CD4-positive, alpha-beta T cell (primary cell): ENCODE measurements at regions not wholly inside any gene's neighbourhood (a gene's known extent, or its start where the extent isn't known, plus 50 kb on each side); places are given as distances from the start of the nearest gene placed in this dataset.

Experiments
- ATAC-seq: fragments of 200-7000 bp; cut with Tn5 transposase; one replicate; pipeline ENCODE4 v1.10.0; 2022; ENCODE audit warnings: mild to moderate bottlenecking; ENCODE audit not compliant: poor library complexity
- CTCF ChIA-PET: fragments of 350-600 bp; sonication (Branson Sonifier 250); formaldehyde crosslinking; loops from one replicate; lab custom pipeline; 2021; ENCODE audit warnings: antibody characterized with exemption, inconsistent platforms; lab: Charles Lee
- POLR2A ChIA-PET: fragments of 350-600 bp; sonication (Branson Sonifier 250); formaldehyde crosslinking; loops from one replicate; lab custom pipeline; 2021; ENCODE audit warnings: antibody characterized with exemption, inconsistent platforms; lab: Charles Lee
- DNase-seq, 14 experiments: peaks; one replicate each; pipeline ENCODE4 v3.0.0-alpha.2; 2013 to 2020; ENCODE audit warnings: mixed read lengths in 2 of 14
- H3K27ac ChIP-seq, 2 donors: one replicate each; pipeline versions ENCODE4 v1.5.1 to v1.7.0; 2013; ENCODE audit warnings: low read length in 2 of 2, low read depth in 1 of 2, mild to moderate bottlenecking in 1 of 2
- H3K27me3 ChIP-seq, 2 experiments: 1 replicate in 1 of 2; 2 replicates in 1 of 2; pipeline versions ENCODE4 v1.6.1 to v1.7.0; 2013; ENCODE audit warnings: low read length in 2 of 2, control low read depth in 1 of 2, mild to moderate bottlenecking in 1 of 2, moderate library complexity in 1 of 2; ENCODE audit not compliant: insufficient read depth in 2 of 2, control insufficient read depth in 1 of 2
- H3K36me3 ChIP-seq: one replicate; pipeline ENCODE4 v1.6.1; 2013; ENCODE audit warnings: low read length, control low read depth; ENCODE audit not compliant: insufficient read depth
- H3K4me1 ChIP-seq: one replicate; pipeline ENCODE4 v1.6.1; 2013; ENCODE audit warnings: low read length, control low read depth; ENCODE audit not compliant: insufficient read depth
- H3K4me3 ChIP-seq: one replicate; pipeline ENCODE4 v1.5.1; 2013; ENCODE audit warnings: mild to moderate bottlenecking, low read length, moderate library complexity
- H3K9me3 ChIP-seq, 2 experiments: 1 replicate in 1 of 2; 2 replicates in 1 of 2; pipeline versions ENCODE4 v1.6.1 to v1.7.0; 2013; ENCODE audit warnings: low read length in 2 of 2, mild to moderate bottlenecking in 2 of 2, control low read depth in 1 of 2, moderate library complexity in 1 of 2; ENCODE audit not compliant: control insufficient read depth in 1 of 2, insufficient read depth in 1 of 2
- H3K27ac Mint-ChIP-seq: one replicate; pipeline ENCODE4 v1.8.0; 2020; ENCODE audit warnings: mixed read lengths
- H3K27me3 Mint-ChIP-seq: one replicate; pipeline ENCODE4 v1.8.0; 2021; ENCODE audit warnings: mixed read lengths
- H3K36me3 Mint-ChIP-seq: one replicate; pipeline ENCODE4 v1.8.0; 2021; ENCODE audit warnings: low read depth, mixed read lengths
- H3K4me1 Mint-ChIP-seq: one replicate; pipeline ENCODE4 v1.8.0; 2021; ENCODE audit warnings: low read depth, mixed read lengths
- H3K4me3 Mint-ChIP-seq: one replicate; pipeline ENCODE4 v1.8.0; 2020; ENCODE audit warnings: mild to moderate bottlenecking, mixed read lengths
- H3K9me3 Mint-ChIP-seq: one replicate; pipeline ENCODE4 v1.8.0; 2020; ENCODE audit warnings: mixed read lengths
- CTCF ChIP-seq: fragments of 200-600 bp; IDR thresholded peaks from one replicate; pipeline ENCODE4 v1.8.0; 2022; ENCODE audit warnings: antibody characterized with exemption, mild to moderate bottlenecking
- intact Hi-C, 2 experiments: fragments of 100-400 bp; cut with DNase I in 1 of 2; cut with micrococcal nuclease in 1 of 2; formaldehyde crosslinking; loops; one replicate each; pipeline versions ENCODE4 v1.15.1 to v1.9.0; 2023 to 2025; cut with DNase I, micrococcal nuclease

- ChIA-PET POLR2A (no interaction called here), CTCF (no interaction called here)
- no peak overlapping the region for H3K4me3 Mint-ChIP-seq
- no peaks in the 10 kb centered on the region for H3K4me1 Mint-ChIP-seq
- ATAC-seq (no peak), DNase-seq (no peak)
- H3K27ac Mint-ChIP-seq = no peak overlapping the region
- H3K4me3 ChIP-seq = no peak overlapping the region
- H3K9me3 ChIP-seq = peaks cover 0 to 3% of the 10 kb centered on the region in 2 experiments
- no peaks in the 10 kb centered on the region for H3K36me3 ChIP-seq
- intact Hi-C loops = no loop called here
- no peak overlapping the region for H3K27ac ChIP-seq
- no peaks in the 10 kb centered on the region for H3K27me3 Mint-ChIP-seq
- H3K4me1 ChIP-seq = no peaks in the 10 kb centered on the region
- no peaks in the 10 kb centered on the region for H3K27me3 ChIP-seq
- H3K9me3 Mint-ChIP-seq = no peaks in the 10 kb centered on the region
- no peaks in the 10 kb centered on the region for H3K36me3 Mint-ChIP-seq
- no peak for TF ChIP-seq CTCF
Measured at GRCh38 chr3:3636815-3637214, 162.4 kb upstream of the LRRN1 start.

DNA sequence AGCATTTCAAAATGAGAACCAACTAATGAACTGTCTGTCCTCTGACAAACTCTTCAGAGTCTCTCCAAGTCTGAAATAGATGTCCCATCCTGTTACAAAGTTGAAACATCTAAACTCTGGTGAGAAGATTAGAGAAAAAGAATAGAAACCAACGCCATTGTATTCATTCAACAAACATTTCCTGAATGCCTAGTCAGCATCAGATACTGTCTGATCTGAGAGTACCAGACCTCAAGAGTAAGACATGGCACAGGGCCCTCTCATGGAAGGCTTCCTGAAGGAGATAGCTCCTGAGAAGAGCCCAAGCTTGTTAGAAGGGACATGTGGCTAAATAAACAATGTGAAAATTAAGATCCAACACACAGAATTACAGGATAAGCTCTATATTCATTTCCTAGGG lies 164.1 kb upstream of the LRRN1 start:
- TF ChIP-seq CTCF = no peak
- no peaks in the 10 kb centered on the region for H3K4me1 Mint-ChIP-seq
- H3K27me3 Mint-ChIP-seq = no peaks in the 10 kb centered on the region
- H3K9me3 Mint-ChIP-seq = no peaks in the 10 kb centered on the region
- Histone ChIP-seq H3K4me3 (no peak overlapping the region), H3K36me3 (no peaks in the 10 kb centered on the region), H3K27me3 (no peaks in the 10 kb centered on the region), H3K4me1 (no peaks in the 10 kb centered on the region), H3K9me3 (peaks cover 0 to 3% of the 10 kb centered on the region in 2 experiments), H3K27ac (no peak overlapping the region)
- no peaks in the 10 kb centered on the region for H3K36me3 Mint-ChIP-seq
- no peak for DNase-seq
- intact Hi-C loops = no loop called here
- H3K4me3 Mint-ChIP-seq = no peak overlapping the region
- H3K27ac Mint-ChIP-seq = no peak overlapping the region
- ChIA-PET CTCF (no interaction called here), POLR2A (no interaction called here)
- no peak for ATAC-seq

GRCh38 chr3:3634326-3634725 lies 164.9 kb upstream of the LRRN1 start:
- no peaks in the 10 kb centered on the region for H3K4me1 ChIP-seq
- no peak overlapping the region for H3K4me3 ChIP-seq
- CTCF ChIA-PET = no interaction called here
- Mint-ChIP-seq H3K27me3 (no peaks in the 10 kb centered on the region), H3K4me3 (no peak overlapping the region), H3K4me1 (no peaks in the 10 kb centered on the region), H3K9me3 (peaks cover 3% of the 10 kb centered on the region), H3K36me3 (no peaks in the 10 kb centered on the region), H3K27ac (no peak overlapping the region)
- DNase-seq (no peak), ATAC-seq (no peak)
- H3K9me3 ChIP-seq = peaks cover 0 to 5% of the 10 kb centered on the region in 2 experiments
- no peak overlapping the region for H3K27ac ChIP-seq
- H3K27me3 ChIP-seq = no peaks in the 10 kb centered on the region
- intact Hi-C loops = no loop called here
- H3K36me3 ChIP-seq = no peaks in the 10 kb centered on the region
- POLR2A ChIA-PET = no interaction called here
- TF ChIP-seq CTCF = no peak
